T-cell (primary cell): ENCODE measurements at regions not wholly inside any gene's neighbourhood (a gene's known extent, or its start where the extent isn't known, plus 50 kb on each side); places are given as distances from the start of the nearest gene placed in this dataset.
"Not testable (repeated sequence)": the region's sequence is repeated elsewhere in the genome, so short reads cannot be mapped to it uniquely, and the experiment has no call there.

Source experiments
- ATAC-seq, 4 experiments: fragments of 200-7000 bp in 3 of 4; fragments of 150-1000 bp in 1 of 4; cut with Tn5 transposase; replicated peaks in 1 of 4; 1 replicate in 3 of 4; 2 replicates in 1 of 4; pipeline ENCODE4 v1.10.0; 2021; ENCODE audit warnings: moderate library complexity in 3 of 4, mild to moderate bottlenecking in 2 of 4, moderate number of reproducible peaks in 1 of 4
- CTCF ChIA-PET, 2 donors: fragments of 300-600 bp; sonication (Branson Sonifier 250); formaldehyde crosslinking; loops; one replicate each; lab custom pipeline; 2022; ENCODE audit warnings: antibody characterized with exemption in 2 of 2; lab: Charles Lee
- POLR2A ChIA-PET, 2 donors: fragments of 300-600 bp; sonication (Branson Sonifier 250); formaldehyde crosslinking; loops; one replicate each; lab custom pipeline; 2022; ENCODE audit warnings: antibody characterized with exemption in 2 of 2; lab: Charles Lee
- DNase-seq, 35 experiments: peaks; one replicate each; pipeline versions ENCODE4 v3.0.0 to v3.0.0-alpha.2; 2013 to 2023
- H3K27ac ChIP-seq: one replicate; pipeline ENCODE4 v1.5.1; 2013; ENCODE audit warnings: low read length
- H3K27me3 ChIP-seq, 2 experiments: replicated peaks in 1 of 2; 1 replicate in 1 of 2; 2 replicates in 1 of 2; pipeline versions ENCODE4 v1.6.1 to v1.7.0; 2013; ENCODE audit warnings: low read length in 1 of 2, mixed read lengths in 1 of 2; ENCODE audit not compliant: control insufficient read depth in 2 of 2, insufficient read depth in 2 of 2; ENCODE audit errors: extremely low read depth in 1 of 2
- H3K36me3 ChIP-seq, 2 donors: 1 replicate in 1 of 2; 2 replicates in 1 of 2; pipeline versions ENCODE4 v1.6.1 to v1.7.0; 2013; ENCODE audit warnings: low read length in 1 of 2; ENCODE audit not compliant: control insufficient read depth in 2 of 2, insufficient read depth in 1 of 2; ENCODE audit errors: extremely low read depth in 1 of 2
- H3K4me1 ChIP-seq, 2 experiments: 1 replicate in 1 of 2; 2 replicates in 1 of 2; pipeline versions ENCODE4 v1.6.1 to v1.7.0; 2013; ENCODE audit warnings: low read length in 2 of 2, mixed read lengths in 1 of 2; ENCODE audit not compliant: insufficient read depth in 2 of 2, control insufficient read depth in 1 of 2; ENCODE audit errors: extremely low read depth in 1 of 2
- H3K4me3 ChIP-seq, 2 donors: 1 replicate in 1 of 2; 2 replicates in 1 of 2; pipeline versions ENCODE4 v1.5.1 to v1.7.0; 2013; ENCODE audit warnings: mild to moderate bottlenecking in 2 of 2, low read length in 1 of 2, moderate library complexity in 1 of 2; ENCODE audit not compliant: control insufficient read depth in 1 of 2; ENCODE audit errors: extremely low read depth in 1 of 2
- H3K9me3 ChIP-seq: 2 replicates; pipeline ENCODE4 v1.7.0; 2013
- H3K27ac Mint-ChIP-seq, 2 donors: one replicate each; pipeline ENCODE4 v1.8.0; 2020 to 2021; ENCODE audit warnings: mild to moderate bottlenecking in 2 of 2, mixed read lengths in 2 of 2
- H3K27me3 Mint-ChIP-seq, 2 donors: one replicate each; pipeline ENCODE4 v1.8.0; 2021 to 2022; ENCODE audit warnings: mixed read lengths in 2 of 2
- H3K36me3 Mint-ChIP-seq: one replicate; pipeline ENCODE4 v1.8.0; 2021; ENCODE audit warnings: mixed read lengths
- H3K4me1 Mint-ChIP-seq, 3 donors: one replicate each; pipeline ENCODE4 v1.8.0; 2020 to 2022; ENCODE audit warnings: mixed read lengths in 3 of 3, mild to moderate bottlenecking in 1 of 3
- H3K4me3 Mint-ChIP-seq, 3 donors: one replicate each; pipeline ENCODE4 v1.8.0; 2020 to 2022; ENCODE audit warnings: mild to moderate bottlenecking in 3 of 3, mixed read lengths in 3 of 3, moderate library complexity in 3 of 3
- H3K9me3 Mint-ChIP-seq, 3 donors: one replicate each; pipeline ENCODE4 v1.8.0; 2020 to 2022; ENCODE audit warnings: mixed read lengths in 3 of 3
- WGBS: methylation state at CpG from one replicate; pipeline ENCODE4 v1.1.5; 2013; ENCODE audit warnings: missing lambda C conversion rate; ENCODE audit not compliant: insufficient coverage; 5-methylcytosine and 5-hydroxymethylcytosine counted together

GRCh38 chr3:198158007-198158406, 198.0 kb downstream of the LMLN start:
- H3K9me3 Mint-ChIP-seq, CTCF ChIA-PET, H3K4me1 Mint-ChIP-seq, H3K4me3 ChIP-seq, POLR2A ChIA-PET, H3K27me3 Mint-ChIP-seq, H3K27ac Mint-ChIP-seq, H3K36me3 Mint-ChIP-seq, H3K4me1 ChIP-seq, H3K9me3 ChIP-seq, ATAC-seq, H3K4me3 Mint-ChIP-seq, H3K27ac ChIP-seq, H3K27me3 ChIP-seq, DNase-seq, H3K36me3 ChIP-seq: not testable (repeated sequence)
- WGBS, result no CpG with 5 or more reads among the region's 12 CpGs

GRCh38 chr3:198167339-198168039, 207.5 kb downstream of the LMLN start:
- peak; percentile 7 to 78 (median 62) for DNase-seq
- H3K4me3 ChIP-seq, H3K27ac Mint-ChIP-seq, H3K27me3 ChIP-seq, POLR2A ChIA-PET, H3K27ac ChIP-seq, ATAC-seq, H3K4me3 Mint-ChIP-seq, H3K9me3 ChIP-seq, H3K36me3 Mint-ChIP-seq, H3K4me1 Mint-ChIP-seq, H3K36me3 ChIP-seq, CTCF ChIA-PET, H3K4me1 ChIP-seq, H3K27me3 Mint-ChIP-seq, H3K9me3 Mint-ChIP-seq: not testable (repeated sequence)
- no CpG with 5 or more reads among the region's 17 CpGs for WGBS

GRCh38 chr3:198170781-198171180, 210.8 kb downstream of the LMLN start:
- DNase-seq, POLR2A ChIA-PET, H3K36me3 Mint-ChIP-seq, H3K27me3 ChIP-seq, H3K27ac Mint-ChIP-seq, H3K4me1 Mint-ChIP-seq, H3K9me3 Mint-ChIP-seq, ATAC-seq, H3K27me3 Mint-ChIP-seq, H3K4me3 ChIP-seq, H3K9me3 ChIP-seq, H3K36me3 ChIP-seq, H3K4me1 ChIP-seq, CTCF ChIA-PET, H3K27ac ChIP-seq, H3K4me3 Mint-ChIP-seq: not testable (repeated sequence)
- no CpG with 5 or more reads among the region's 1 CpG for WGBS

GRCh38 chr3:198173080-198173479, 213.1 kb downstream of the LMLN start:
- DNase-seq, H3K4me1 ChIP-seq, H3K27me3 Mint-ChIP-seq, H3K9me3 Mint-ChIP-seq, H3K4me1 Mint-ChIP-seq, H3K27me3 ChIP-seq, H3K27ac Mint-ChIP-seq, H3K4me3 Mint-ChIP-seq, H3K9me3 ChIP-seq, H3K36me3 Mint-ChIP-seq, CTCF ChIA-PET, H3K27ac ChIP-seq, POLR2A ChIA-PET, H3K4me3 ChIP-seq, ATAC-seq, H3K36me3 ChIP-seq: not testable (repeated sequence)
- 89% methylated on average over 4 of the region's 5 CpGs for WGBS

GRCh38 chr3:198173929-198174574, 214.0 kb downstream of the LMLN start:
- ATAC-seq, H3K4me3 Mint-ChIP-seq, H3K4me1 Mint-ChIP-seq, DNase-seq, CTCF ChIA-PET, H3K9me3 ChIP-seq, H3K36me3 ChIP-seq, H3K27me3 ChIP-seq, H3K36me3 Mint-ChIP-seq, POLR2A ChIA-PET, H3K27me3 Mint-ChIP-seq, H3K4me3 ChIP-seq, H3K27ac Mint-ChIP-seq, H3K27ac ChIP-seq, H3K9me3 Mint-ChIP-seq, H3K4me1 ChIP-seq: not testable (repeated sequence)
- 100% methylated on average over 1 of the region's 1 CpG for WGBS
